NCI-H446 treated with DMSO at 0.1 percent for 48 hours (cell line): ENCODE measurements at regions not wholly inside any gene's neighbourhood (a gene's known extent, or its start where the extent isn't known, plus 50 kb on each side); places are given as distances from the start of the nearest gene placed in this dataset.

ENCODE experiments used
- DNase-seq: peaks from one replicate; lab custom pipeline; 2025; lab: John Stamatoyannopoulos, UW

GRCh38 chr3:18774319-18775088 is 349.4 kb upstream of the SATB1 start:
- DNase-seq, result no peak

DNA sequence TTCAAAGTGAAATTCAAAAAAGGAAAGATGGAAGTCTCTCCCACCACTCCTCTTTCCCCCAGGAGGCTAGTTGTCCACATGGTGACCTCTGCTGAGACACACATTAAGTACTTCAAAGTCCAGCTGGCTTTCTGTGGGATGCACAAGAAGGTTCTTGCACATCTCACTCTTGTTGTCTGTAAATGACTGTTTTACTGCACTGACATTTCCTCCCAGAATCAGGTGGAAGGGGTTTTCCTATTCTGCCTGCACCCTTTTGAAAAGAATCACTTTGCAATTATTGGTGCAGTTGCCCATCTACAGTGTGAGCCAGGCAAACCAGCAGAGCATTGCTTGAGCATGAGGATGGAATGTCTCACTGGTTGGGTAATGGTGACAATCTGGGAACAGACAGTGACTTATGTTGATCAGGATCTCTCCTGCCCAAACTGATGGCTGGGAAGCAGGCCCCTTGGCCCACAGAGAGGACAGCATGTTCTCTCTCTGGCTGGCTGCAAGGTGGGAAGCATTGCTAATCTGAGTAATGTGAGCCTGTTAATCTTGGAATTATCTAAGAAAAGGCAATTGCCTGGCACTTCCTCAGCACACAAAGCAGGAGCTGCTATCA is 347.7 kb upstream of the SATB1 start:
- DNase-seq, result no peak

DNA sequence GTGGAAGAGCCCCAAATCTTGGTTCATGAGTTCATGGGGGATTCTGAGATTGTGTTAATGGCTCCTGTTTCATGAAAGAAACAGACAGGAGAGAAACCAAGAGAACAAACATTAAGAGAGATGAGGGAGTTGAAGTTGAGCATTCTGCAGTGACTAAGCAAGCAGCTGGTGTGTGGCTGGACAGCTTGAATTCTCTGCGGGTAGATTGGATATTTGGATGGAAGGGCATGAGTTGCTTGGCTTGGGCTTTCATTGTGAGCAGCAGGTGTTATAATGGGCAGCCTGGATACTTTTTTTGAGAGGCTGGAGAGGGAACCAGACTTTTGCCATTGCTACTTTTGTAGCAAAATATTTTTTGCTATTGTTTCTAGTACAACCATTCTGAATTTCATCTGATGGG is 346.8 kb upstream of the SATB1 start:
- DNase-seq, result no peak

- no peak for DNase-seq
Measured at GRCh38 chr3:18770800-18771199, 345.7 kb upstream of the SATB1 start.

GRCh38 chr3:18767756-18768303 is 342.7 kb upstream of the SATB1 start:
- DNase-seq, result no peak

DNA sequence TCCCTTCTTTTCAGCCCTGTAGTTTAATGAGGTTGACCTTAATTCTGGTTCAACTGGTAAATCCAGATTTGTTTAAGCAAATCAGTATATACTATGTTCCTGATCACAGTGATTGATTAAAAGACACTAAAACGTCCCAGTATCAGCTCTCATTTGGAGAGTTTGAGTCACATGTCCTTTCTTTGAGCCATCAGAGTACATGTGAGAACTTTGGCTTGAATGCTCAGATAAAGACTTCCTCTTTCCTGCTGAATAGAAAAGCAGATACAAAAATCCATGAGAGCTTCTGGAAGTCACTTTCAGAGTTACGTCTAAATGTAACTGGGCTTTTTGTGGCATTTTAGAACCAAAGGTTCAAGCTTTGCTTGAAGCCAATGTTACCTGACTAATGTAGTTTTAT is 341.8 kb upstream of the SATB1 start:
- DNase-seq, result no peak

- DNase-seq, result no peak
Measured at GRCh38 chr3:18765662-18766061, 340.5 kb upstream of the SATB1 start.

- DNase-seq, result no peak
Measured at GRCh38 chr3:18765161-18765560, 340.0 kb upstream of the SATB1 start.

DNA sequence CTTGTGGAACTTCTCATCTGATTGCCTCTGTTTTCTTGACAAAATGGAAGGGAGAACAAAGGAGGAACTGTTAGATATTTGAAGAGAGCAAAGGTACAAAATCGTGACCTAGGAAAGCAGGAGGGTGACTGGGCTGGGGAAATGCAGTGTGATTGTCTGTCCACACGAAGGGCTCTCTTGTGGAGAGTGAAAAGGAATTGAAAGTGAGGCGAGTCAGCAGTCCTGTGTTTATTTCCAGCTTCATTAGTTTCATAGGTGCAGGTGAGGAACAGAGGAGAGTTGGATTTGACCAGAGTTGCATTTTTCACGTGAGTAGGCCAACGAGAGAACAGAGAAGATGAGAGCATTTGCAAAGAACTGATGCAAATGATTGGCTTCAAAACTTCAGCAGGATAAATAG is 336.4 kb upstream of the SATB1 start:
- no peak for DNase-seq

DNA sequence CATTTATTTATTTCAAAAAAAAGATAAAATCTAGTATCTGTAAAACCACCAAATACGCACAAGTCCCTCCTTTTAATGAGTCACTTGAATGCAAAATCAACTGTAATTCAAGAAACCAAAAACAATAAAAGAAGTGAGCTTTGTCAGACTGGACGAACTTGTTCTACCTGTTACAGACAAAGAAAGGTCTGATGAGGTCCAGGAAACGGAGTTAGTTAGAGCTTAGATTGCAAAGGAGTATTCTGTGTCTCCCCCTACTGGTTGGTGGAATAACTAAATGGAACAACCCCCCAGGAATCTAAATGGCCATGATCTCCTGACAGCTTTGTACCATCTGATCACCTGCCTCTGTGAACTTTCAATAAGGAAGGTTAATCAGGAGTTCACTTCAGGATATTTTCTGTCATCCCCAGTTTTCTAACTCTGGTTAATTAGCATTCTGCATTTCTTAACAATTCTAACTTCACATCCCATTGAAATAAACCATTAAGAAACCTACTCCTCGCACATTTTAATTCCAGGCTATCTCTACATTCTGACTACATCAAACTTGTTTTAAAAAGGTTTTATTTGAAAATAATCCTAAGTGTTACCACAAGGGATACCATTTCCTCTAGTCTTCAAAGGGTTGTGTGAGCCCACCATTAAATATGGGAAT is 333.0 kb upstream of the SATB1 start:
- DNase-seq, result no peak

DNA sequence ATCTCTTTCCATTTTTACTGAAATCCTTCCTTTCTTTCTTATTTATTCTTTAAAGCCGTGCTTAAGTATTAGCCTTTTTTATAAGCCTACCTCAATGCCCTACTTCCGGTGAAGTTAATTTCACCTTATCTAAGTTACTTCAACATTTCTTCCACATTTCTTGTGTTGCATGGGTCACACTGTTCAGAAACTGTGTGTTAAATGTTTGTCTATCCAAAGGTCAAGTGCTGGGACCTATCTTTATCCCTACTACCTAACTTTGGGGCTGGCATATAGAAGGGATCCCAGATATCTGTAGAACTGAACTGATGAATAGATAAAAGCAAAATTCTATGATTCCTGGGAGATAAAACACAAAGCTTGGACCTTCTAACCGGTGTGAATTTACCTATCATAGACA is 332.3 kb upstream of the SATB1 start:
- DNase-seq, result no peak

- no peak for DNase-seq
Measured at GRCh38 chr3:18752273-18752934, 327.3 kb upstream of the SATB1 start.

DNA sequence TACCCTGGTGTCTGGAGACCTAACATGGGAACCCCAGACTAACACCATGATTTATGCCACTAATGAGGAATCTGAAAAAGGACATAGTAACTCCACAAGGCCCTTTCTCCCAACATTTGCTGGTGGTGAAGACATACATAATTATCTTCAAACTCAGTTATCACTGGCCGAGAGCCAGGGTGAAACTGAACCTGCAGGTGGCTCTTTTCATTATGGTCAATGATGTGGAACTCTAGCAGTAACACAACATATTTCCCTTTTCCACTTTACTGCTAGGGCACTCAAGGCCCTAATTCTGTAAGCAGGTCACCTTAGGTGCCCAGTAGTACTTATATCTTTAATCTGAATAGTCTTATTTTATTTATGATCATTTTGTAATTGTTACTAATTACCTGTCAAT is 326.4 kb upstream of the SATB1 start:
- DNase-seq, result no peak

DNA sequence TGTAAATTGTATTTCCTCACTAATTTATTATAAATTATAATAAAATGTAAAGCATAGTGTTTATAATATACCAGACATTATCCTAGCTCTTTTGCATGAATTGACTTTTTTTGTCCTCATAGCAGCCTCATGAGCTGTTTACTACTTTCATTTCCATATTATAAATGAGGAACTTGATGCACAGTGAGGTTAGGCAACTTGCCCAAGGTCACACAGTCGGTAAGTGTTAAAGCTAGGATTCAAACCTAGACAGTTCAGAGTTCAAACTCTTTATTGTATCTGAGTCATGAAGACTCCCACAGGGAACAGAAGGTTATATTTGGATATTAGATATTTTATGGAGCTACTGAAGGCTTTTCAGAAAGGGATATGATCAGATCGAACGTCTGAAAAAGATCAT is 322.2 kb upstream of the SATB1 start:
- no peak for DNase-seq

DNA sequence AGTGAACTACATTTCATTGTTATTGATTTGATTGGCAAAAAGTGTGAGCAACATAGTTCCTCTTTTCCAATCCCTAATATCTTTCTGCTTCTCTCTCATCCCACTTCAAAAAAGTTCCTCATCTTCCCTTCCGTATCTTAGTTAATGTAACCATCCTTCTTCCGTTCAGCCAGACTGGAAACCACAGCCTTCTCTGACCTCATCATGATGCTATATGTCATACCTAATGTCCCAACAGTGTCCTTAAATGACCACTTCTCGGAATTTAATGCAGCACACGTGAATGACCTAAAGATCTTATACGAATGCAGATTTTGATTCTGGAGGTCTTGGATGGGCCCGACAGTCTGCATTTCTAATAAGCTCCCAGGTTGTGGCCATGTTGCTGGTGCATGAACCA is 320.3 kb upstream of the SATB1 start:
- DNase-seq, result no peak

GRCh38 chr3:18744472-18744871 is 319.3 kb upstream of the SATB1 start:
- DNase-seq, result no peak

DNA sequence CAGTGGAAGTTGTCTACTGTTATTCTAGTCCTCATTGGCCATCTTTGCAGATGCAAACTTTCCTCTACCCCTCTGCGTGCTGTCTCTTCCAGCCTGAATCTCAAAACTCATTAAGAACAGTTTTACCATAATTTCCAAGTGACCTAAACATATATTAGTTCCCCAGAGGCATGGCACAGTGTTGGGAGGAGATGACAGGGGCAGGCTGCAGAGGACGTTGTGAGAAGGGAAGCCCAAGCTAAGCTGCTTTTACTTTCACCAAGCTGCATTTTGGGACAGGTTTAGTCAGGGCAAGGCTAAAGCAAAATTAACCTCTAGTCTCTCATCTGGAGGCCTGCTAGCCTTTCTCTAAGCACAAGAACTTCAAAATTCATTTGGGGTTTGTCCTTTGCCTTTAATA is 318.6 kb upstream of the SATB1 start:
- DNase-seq, result no peak

DNA sequence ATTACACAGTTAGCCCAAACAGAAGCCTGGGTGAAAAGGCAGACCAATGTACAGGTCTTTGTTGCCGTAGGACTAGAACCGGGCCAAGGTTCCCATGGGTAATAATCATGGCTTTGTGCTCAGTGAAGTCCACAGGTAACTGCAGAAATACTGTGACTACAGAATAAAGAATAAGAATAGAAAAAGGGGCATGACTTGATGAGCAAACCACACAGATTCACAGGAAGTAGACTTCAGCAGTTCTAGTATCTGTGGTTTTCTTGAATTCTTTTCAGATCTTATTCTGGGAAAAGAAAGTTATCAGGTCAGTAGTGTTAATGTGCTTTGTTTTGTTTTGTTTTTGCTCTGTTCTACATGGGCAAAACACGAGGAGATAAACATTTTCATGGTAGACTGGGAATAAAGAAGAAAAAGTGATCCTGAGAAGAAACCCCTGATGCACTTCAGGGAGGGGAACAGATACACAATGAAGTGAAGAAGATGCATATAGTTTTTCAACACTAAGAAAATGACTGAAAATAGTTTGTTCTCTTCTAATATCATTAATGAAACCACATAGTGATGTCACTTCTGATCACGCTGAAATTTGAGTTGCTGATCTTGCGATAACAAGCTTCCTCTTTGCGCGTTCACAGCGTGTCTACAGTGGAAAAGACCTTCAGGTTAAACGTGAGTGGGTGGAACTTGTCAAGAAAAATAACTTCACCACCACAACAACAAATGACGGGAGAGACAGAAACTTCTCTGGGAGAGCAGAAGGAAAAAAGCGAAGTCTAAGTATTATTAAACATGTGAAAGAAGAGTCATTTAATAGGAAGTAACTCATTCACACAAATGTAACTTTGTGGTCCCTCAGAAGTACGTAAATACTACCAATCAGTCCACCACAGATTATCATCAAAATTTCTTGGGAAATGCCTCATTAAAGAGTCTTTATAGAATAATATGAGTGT is 315.8 kb upstream of the SATB1 start:
- no peak for DNase-seq

DNA sequence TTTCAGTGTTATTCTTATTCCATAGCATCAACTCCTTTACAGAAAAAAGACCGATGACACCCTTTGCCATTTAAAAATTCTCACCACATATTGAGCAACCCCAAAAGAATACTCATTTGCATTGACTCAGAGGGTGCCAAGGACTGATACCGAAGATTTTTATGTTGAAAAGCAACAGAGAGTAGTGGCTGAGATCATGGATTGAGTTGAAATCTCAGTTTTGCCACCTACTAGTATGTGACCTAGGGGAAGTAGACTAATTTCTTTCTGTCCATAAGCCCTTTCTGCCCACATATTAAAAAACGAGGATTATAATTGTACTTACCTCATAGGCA is 313.9 kb upstream of the SATB1 start:
- DNase-seq, result no peak

DNA sequence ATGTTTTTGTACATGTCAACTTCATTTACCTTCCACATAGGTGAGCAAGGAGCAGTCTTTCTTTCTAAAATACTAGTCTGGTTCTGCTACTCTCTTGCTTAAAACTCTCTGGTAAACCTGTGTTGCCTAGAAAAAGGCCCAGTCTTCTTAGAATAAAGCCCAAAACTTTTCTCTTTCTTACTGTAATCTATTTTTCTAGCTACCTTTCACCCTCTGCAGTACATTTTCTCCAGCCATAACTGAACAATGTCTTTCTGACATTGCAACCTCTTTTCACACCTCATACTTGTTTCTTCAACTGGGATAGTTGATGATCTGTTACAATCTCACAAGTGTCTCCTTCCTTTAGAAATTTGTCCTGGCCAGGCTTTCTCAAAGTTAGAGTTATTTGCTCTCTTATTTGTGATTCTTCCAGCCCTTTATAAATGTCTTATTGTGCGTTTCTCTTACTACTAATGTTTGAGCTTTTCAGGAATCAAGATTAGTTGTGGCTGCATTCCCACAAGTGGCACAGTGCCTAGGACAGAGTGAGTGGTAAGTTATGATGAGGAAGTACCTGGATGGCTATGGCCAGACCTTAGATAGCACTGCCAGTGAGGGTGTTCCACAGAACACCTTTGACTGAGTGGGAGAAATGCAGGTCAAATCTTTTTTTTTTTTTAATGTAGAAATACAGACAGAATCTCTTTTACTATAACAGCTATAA is 313.4 kb upstream of the SATB1 start:
- no peak for DNase-seq

- no peak for DNase-seq
Measured at GRCh38 chr3:18735005-18735404, 309.9 kb upstream of the SATB1 start.
